ENCODE measurements at regions not wholly inside any gene's neighbourhood (a gene's known extent, or its start where the extent isn't known, plus 50 kb on each side); places are given as distances from the start of the nearest gene placed in this dataset.

DNA sequence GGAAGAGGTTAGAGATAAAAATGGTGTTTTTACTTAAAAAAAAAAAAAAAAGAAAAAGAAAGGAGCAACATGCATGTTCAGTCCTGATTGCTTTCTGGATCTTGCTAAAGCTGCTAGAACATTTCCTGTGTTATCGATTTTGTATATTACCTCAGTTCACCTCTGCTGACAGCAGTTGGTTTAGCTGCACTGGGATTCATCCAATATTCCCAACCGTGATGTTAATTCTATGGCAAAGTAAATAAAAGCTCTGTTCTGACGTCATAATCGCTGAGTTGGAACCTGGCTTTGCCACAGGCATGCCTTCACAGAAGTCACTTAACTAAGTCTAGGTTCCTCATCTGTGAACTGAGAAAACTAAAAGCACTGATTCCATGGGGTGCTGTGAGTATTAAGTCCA is 90.7 kb upstream of the SORBS2 start:
- intact Hi-C loops (cut with DNase I): no loop called here
- no peak overlapping the region for H3K27ac ChIP-seq
- ATAC-seq (no peak), DNase-seq (peak in 1 of 4 donors; percentile 23)
- 39 to 49% methylated on average over 4 of the region's 4 CpGs for WGBS, 2 donors
- no peaks in the 10 kb centered on the region for H3K36me3 ChIP-seq (replicated peaks in 1 of 2; ENCODE audit: insufficient read depth in 1 of 2, low read depth in 2 of 2)
- no peaks in the 10 kb centered on the region for H3K9me3 ChIP-seq
- TF ChIP-seq POLR2A (IDR thresholded peaks at IDR 0.05): no peak
- TF ChIP-seq, protein P1, sequence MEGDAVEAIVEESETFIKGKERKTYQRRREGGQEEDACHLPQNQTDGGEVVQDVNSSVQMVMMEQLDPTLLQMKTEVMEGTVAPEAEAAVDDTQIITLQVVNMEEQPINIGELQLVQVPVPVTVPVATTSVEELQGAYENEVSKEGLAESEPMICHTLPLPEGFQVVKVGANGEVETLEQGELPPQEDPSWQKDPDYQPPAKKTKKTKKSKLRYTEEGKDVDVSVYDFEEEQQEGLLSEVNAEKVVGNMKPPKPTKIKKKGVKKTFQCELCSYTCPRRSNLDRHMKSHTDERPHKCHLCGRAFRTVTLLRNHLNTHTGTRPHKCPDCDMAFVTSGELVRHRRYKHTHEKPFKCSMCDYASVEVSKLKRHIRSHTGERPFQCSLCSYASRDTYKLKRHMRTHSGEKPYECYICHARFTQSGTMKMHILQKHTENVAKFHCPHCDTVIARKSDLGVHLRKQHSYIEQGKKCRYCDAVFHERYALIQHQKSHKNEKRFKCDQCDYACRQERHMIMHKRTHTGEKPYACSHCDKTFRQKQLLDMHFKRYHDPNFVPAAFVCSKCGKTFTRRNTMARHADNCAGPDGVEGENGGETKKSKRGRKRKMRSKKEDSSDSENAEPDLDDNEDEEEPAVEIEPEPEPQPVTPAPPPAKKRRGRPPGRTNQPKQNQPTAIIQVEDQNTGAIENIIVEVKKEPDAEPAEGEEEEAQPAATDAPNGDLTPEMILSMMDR (IDR thresholded peaks at IDR 0.05): no peak
- no peaks in the 10 kb centered on the region for H3K27me3 ChIP-seq
- H3K4me3 ChIP-seq: no peak overlapping the region
- no peaks in the 10 kb centered on the region for H3K4me1 ChIP-seq

DNA sequence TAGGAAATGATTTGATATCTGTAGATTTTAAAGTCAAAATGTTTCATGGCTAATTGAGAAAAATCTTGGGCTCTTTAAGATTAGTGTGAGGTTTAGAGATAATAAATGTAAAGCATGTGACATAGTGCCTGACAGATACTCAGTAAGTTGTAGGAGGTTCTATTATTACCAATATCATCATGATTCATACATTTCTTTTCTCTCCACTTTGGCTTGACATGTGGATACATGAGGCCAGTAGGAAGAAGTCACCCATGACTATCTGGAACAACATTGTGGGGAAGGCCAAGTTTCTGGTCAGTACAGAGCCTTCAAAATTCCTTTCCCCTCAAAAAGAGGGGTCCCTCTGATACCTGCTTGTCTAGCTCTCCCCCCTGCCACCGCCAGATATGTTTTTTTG is 91.2 kb upstream of the SORBS2 start:
- 88 to 100% methylated on average over 1 of the region's 1 CpG for WGBS, 2 donors
- intact Hi-C loops (cut with DNase I): no loop called here
- no peak for TF ChIP-seq POLR2A (IDR thresholded peaks at IDR 0.05)
- TF ChIP-seq, protein P1 (IDR thresholded peaks at IDR 0.05): no peak

DNA sequence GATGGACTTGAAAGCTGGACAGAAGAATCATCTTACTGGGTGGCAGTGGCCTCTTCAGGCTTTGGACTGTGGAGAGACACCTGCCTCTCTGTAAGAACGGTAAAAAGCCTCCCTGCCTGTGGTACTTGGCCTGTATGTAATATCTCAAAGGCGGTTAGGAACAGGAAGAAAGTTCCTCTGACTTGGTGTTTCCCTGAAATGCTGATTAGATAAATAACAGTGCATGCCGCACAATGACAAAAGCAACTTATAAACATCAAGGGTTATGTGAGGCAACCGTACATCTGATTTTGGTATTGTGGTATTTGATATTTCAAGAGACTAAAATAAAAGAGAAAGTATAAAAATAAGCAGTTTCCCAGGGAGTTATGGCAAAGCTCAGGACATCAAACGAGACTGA is 92.4 kb upstream of the SORBS2 start:
- TF ChIP-seq, protein P1 (IDR thresholded peaks at IDR 0.05): no peak
- TF ChIP-seq POLR2A (IDR thresholded peaks at IDR 0.05): no peak
- Histone ChIP-seq H3K36me3 (replicated peaks in 1 of 2; ENCODE audit: insufficient read depth in 1 of 2, low read depth in 2 of 2) (no peaks in the 10 kb centered on the region), H3K9me3 (no peaks in the 10 kb centered on the region), H3K27me3 (no peaks in the 10 kb centered on the region), H3K4me3 (no peak overlapping the region), H3K27ac (no peak overlapping the region), H3K4me1 (no peaks in the 10 kb centered on the region)
- WGBS, 2 donors: 78 to 90% methylated on average over 5 of the region's 5 CpGs
- ATAC-seq: no peak
- DNase-seq: no peak
- intact Hi-C loops (cut with DNase I): no loop called here

More for the DNA sequence above, 91.2 kb upstream of the SORBS2 start:
- Histone ChIP-seq H3K9me3 (no peaks in the 10 kb centered on the region), H3K27ac (no peak overlapping the region), H3K4me3 (no peak overlapping the region), H3K4me1 (no peaks in the 10 kb centered on the region), H3K27me3 (no peaks in the 10 kb centered on the region), H3K36me3 (replicated peaks in 1 of 2; ENCODE audit: insufficient read depth in 1 of 2, low read depth in 2 of 2) (no peaks in the 10 kb centered on the region)
- no peak for ATAC-seq
- no peak for DNase-seq

DNA sequence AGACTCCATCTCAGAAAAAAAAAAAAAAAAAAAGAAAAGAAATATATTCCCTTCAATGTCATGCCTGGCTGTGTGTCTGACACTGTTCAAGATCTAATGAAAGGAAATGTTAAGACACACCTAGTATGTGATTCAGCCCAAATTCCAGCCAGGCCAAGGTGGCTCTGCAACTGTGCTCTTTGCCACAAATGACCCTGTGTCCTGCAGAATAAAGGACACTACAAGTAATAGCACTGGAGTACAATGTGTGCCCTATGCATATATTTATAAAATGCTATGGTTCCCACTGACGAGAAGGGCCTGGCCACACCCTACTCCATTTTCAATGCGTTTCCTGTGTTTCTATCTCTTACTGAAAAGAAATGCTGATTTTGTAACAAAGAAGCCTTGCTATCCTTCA is 98.0 kb upstream of the SORBS2 start:
- no peak for ATAC-seq

DNA sequence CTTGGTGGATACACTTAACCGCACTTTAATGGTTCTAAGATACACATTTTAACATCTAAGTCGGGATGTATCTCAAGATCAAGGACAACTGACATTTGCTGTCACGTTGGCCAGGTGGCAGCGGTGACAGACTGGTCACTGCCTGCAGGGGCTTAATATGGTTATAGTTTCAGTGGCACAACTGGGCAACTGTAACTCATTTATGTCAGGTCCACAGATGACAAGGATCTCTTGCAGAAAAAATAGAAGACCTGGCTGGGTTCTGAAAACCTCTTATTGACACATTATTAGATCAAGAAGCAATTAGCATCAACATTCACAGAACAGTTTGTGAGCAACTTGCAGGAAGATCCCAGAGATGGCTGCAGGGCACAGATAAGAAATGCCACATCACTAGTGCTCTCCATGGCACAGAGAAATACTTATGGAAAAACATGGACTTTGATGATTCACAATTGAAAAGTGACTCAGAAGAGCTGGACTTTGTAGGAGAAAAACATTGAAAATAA is 99.6 kb upstream of the SORBS2 start:
- Histone ChIP-seq H3K9me3 (no peaks in the 10 kb centered on the region), H3K27ac (no peak overlapping the region), H3K36me3 (replicated peaks in 1 of 2; ENCODE audit: insufficient read depth in 1 of 2, low read depth in 2 of 2) (no peaks in the 10 kb centered on the region), H3K4me3 (no peak overlapping the region), H3K4me1 (no peaks in the 10 kb centered on the region), H3K27me3 (no peaks in the 10 kb centered on the region)
- no peak for DNase-seq
- intact Hi-C loops (cut with DNase I): no loop called here
- 89% methylated on average over 4 of the region's 4 CpGs for WGBS, 2 donors
- no peak for TF ChIP-seq POLR2A (IDR thresholded peaks at IDR 0.05)
- TF ChIP-seq, protein P1 (IDR thresholded peaks at IDR 0.05): no peak
- ATAC-seq: no peak

More for the DNA sequence above, 98.0 kb upstream of the SORBS2 start:
- no peak overlapping the region for H3K4me3 ChIP-seq
- H3K9me3 ChIP-seq: no peaks in the 10 kb centered on the region
- DNase-seq: no peak
- no peaks in the 10 kb centered on the region for H3K27me3 ChIP-seq
- no peak overlapping the region for H3K27ac ChIP-seq
- intact Hi-C loops (cut with DNase I): no loop called here
- TF ChIP-seq POLR2A (IDR thresholded peaks at IDR 0.05): no peak
- TF ChIP-seq, protein P1 (IDR thresholded peaks at IDR 0.05): no peak
- WGBS, 2 donors: 95 to 97% methylated on average over 2 of the region's 2 CpGs
- no peaks in the 10 kb centered on the region for H3K4me1 ChIP-seq
- H3K36me3 ChIP-seq (replicated peaks in 1 of 2; ENCODE audit: insufficient read depth in 1 of 2, low read depth in 2 of 2): no peaks in the 10 kb centered on the region

All from body of pancreas (tissue), 4 donors.